ENCODE measurements at regions not wholly inside any gene's neighbourhood (a gene's known extent, or its start where the extent isn't known, plus 50 kb on each side); places are given as distances from the start of the nearest gene placed in this dataset.

- DNase-seq (ENCODE audit: low read depth, low spot score) (no peak), ATAC-seq (no peak)
- H2AFZ ChIP-seq (ENCODE audit: low read depth, low read length, poor library complexity, severe bottlenecking) = no peak overlapping the region
- no peak overlapping the region for H3K4me3 ChIP-seq (replicated peaks in 1 of 2; ENCODE audit: low read depth in 1 of 2, low read length in 2 of 2)
- BruUV-seq (replicated peaks) = no TSS peak
- no peak overlapping the region for H3K4me2 ChIP-seq (ENCODE audit: low read length)
- no peak overlapping the region for H3K9ac ChIP-seq (ENCODE audit: low read length)
- no peaks in the 10 kb centered on the region for H3K9me3 ChIP-seq (ENCODE audit: control insufficient read depth in 1 of 2, insufficient read depth in 1 of 2, low read depth in 1 of 2, low read length in 2 of 2)
- TF ChIP-seq ZNF274 (IDR thresholded peaks at IDR 0.05; ENCODE audit: low read depth, low read length) (no peak), CEBPB (IDR thresholded peaks at IDR 0.05; ENCODE audit: low read depth) (no peak), ATF3 (IDR thresholded peaks at IDR 0.05) (no peak), EZH2phosphoT487 (IDR thresholded peaks at IDR 0.05; ENCODE audit: borderline replicate concordance) (no peak), TCF7L2 (IDR thresholded peaks at IDR 0.05; ENCODE audit: borderline replicate concordance, extremely low read depth, insufficient read depth, insufficient read length) (no peak), CBX3 (IDR thresholded peaks at IDR 0.05; ENCODE audit: low read depth) (no peak), POLR2A (IDR thresholded peaks at IDR 0.05; ENCODE audit: borderline replicate concordance, extremely low read depth, insufficient read depth, insufficient read length) (no peak), MAX (IDR thresholded peaks at IDR 0.05) (no peak), EGR1 (IDR thresholded peaks at IDR 0.05; ENCODE audit: low read depth) (no peak), POLR2AphosphoS5 (IDR thresholded peaks at IDR 0.05; ENCODE audit: low read depth, low read length) (no peak), SP1 (IDR thresholded peaks at IDR 0.05; ENCODE audit: low read depth) (no peak), EZH2 (IDR thresholded peaks at IDR 0.05) (no peak), JUND (IDR thresholded peaks at IDR 0.05) (no peak), RAD21 (IDR thresholded peaks at IDR 0.05; ENCODE audit: low read depth) (no peak), FOSL1 (IDR thresholded peaks at IDR 0.05; ENCODE audit: low read depth) (no peak), REST (IDR thresholded peaks at IDR 0.05; ENCODE audit: low read depth) (no peak), SRF (IDR thresholded peaks at IDR 0.05; ENCODE audit: low read depth) (no peak), CTCF (IDR thresholded peaks at IDR 0.05 in 2 of 3, conservative IDR thresholded peaks at IDR 0.05 in 1 of 3; ENCODE audit: borderline replicate concordance in 1 of 3, insufficient read depth in 1 of 3, low read depth in 2 of 3, low read length in 2 of 3) (no peak), ELF1 (IDR thresholded peaks at IDR 0.05; ENCODE audit: borderline replicate concordance, low read depth) (no peak), SIN3A (IDR thresholded peaks at IDR 0.05; ENCODE audit: low read depth) (no peak)
- intact Hi-C loops (cut with micrococcal nuclease) = no loop called here
- POLR2A ChIA-PET = no interaction called here
- no peaks in the 10 kb centered on the region for H3K4me1 ChIP-seq (ENCODE audit: control insufficient read depth in 1 of 2, insufficient read depth in 2 of 2, low read length in 2 of 2)
- H3K36me3 ChIP-seq (ENCODE audit: control insufficient read depth in 1 of 2, insufficient read depth in 2 of 2, low read length in 2 of 2) = no peaks in the 10 kb centered on the region
- no peaks in the 10 kb centered on the region for H3K27me3 ChIP-seq (ENCODE audit: insufficient read depth, low read length)
- no peaks in the 10 kb centered on the region for H3K9me2 ChIP-seq (ENCODE audit: insufficient read depth)
- H3K27ac ChIP-seq (ENCODE audit: low read depth, low read length) = no peak overlapping the region
- CTCF ChIA-PET = no interaction called here
- RAD21 ChIA-PET (ENCODE audit: low non-redundant PET in 1 of 2, low total read pairs in 2 of 2, uncharacterized antibody in 2 of 2, unreplicated experiment in 2 of 2) = no interaction called here
- no peaks in the 10 kb centered on the region for H3K79me2 ChIP-seq (ENCODE audit: insufficient read depth, low read length)
- no peaks in the 10 kb centered on the region for H4K20me1 ChIP-seq (ENCODE audit: insufficient read depth)
Observed at GRCh38 chrX:42248226-42248625, 324.9 kb upstream of the CASK start.

Data from HCT116 (cell line).